Esophagus mucosa (tissue), 1 donor: ENCODE measurements at regions not wholly inside any gene's neighbourhood (a gene's known extent, or its start where the extent isn't known, plus 50 kb on each side); places are given as distances from the start of the nearest gene placed in this dataset.
"Not testable (repeated sequence)": the region's sequence is repeated elsewhere in the genome, so short reads cannot be mapped to it uniquely, and the experiment has no call there.

Source experiments
- ATAC-seq: fragments of 200-7000 bp; cut with Tn5 transposase; one replicate; pipeline ENCODE4 v1.9.1; 2020
- donor health status: DM: yes; HTN: yes; CAD: no.

DNA sequence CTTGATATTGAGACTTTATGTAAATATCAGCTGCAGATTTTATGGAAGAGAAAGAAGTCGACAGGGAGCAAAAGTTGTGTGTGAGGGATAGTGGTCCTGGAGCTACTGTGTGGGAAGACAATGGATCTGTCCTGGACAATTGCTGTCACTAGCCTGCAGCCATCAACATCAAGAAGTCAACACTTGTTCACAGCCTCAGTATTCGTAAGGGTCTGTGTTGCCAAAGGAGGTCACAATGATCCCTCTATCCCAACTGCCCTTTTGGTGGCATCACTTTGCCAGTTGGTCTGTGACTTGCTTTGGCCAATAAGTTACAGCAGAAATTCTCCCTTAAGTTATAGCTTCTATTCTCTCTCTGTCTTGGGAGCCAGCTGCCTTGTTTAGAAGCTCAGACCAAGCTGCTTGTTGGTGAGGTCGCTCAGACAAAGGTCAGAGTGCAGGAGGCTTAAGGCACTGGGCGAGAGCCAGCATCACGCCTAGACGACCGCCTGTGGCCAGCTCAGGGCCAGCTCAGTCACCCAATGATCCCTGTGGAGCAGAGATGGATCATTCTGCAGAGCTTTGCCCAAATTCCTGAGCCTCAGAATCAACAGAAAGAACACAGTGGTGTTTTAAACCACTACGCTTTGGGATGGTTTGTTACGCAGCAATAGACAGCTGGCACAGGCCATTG, 134.9 kb downstream of the RHOU start:
- ATAC-seq: no peak

GRCh38 chr1:228871314-228872061, 136.2 kb downstream of the RHOU start:
- no peak for ATAC-seq

- ATAC-seq: no peak
These were observed 136.8 kb downstream of the RHOU start for GRCh38 chr1:228872080-228872479.

- ATAC-seq: no peak
These were observed 138.4 kb downstream of the RHOU start for GRCh38 chr1:228873709-228874108.

- ATAC-seq: no peak
These were observed 140.5 kb downstream of the RHOU start for GRCh38 chr1:228875741-228876140.

DNA sequence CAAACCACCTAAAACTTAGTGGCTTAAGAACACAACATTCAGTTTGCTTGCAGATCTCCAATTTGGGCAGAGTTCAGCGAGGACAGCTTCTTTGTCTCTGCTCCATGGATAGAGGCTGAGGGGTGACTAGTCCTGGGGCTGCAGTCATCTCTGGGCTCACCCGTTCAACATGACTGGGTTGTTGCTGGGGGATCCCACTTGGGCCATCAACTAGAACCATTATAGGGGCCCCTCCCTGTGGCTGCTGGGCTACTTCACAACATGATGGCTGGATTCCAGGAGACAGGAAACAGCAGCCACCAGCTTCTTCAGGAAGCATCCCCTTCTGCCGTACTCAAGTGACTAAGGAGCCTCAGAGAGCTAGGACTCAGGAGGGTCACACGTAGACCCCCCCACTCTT, 140.9 kb downstream of the RHOU start:
- no peak for ATAC-seq

DNA sequence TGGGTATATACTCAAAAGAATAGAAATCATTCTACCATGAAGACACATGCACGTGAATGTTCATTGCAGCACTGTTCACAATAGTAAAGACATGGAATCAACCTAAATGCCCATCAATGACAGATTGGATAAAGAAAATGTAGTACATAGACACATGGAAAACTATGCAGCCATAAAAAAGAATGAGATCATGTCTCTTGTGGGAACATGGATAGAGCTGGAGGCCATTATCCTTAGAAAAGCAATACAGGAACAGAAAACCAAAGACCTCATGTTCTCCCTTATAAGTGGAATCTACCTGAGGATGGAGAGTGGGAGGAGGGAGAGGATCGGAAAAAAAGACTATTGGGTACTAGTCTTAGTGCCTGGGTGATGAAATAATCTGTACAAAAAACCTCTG, 143.9 kb downstream of the RHOU start:
- no peak for ATAC-seq

DNA sequence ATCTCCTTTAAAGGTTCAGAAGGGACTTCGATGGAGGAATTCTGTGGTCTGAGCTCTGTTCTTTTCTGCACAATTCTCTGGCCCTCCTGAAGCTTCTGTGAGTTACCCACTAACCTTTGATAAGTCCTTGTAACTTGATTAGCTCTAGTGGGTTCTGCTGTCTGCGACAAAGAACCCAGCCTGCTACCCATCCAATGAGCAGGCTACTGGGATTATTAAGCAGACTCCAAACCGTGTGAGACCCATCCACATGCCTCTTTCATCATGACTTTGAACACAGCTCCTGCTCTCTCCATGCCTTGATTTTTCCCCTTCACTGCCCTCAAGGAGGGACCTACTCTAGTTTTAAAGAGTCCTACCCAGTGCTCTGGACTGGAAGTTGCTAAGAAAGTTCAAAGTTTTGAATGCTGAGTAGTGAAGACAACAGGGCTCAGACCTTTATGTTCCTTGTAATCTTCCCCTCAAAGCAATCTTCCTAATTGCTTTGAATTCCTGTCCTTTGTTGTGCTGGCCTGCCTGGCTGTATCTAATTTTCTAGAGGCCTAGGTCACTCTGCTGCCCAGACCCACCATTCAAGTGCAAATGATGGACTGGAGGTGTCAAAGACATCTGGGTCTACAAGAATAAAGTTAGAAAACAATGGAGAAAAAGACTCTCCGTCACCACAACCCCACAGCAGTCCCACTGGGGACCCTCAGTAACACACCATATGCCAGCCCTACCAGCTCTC, 146.9 kb downstream of the RHOU start:
- ATAC-seq: no peak

DNA sequence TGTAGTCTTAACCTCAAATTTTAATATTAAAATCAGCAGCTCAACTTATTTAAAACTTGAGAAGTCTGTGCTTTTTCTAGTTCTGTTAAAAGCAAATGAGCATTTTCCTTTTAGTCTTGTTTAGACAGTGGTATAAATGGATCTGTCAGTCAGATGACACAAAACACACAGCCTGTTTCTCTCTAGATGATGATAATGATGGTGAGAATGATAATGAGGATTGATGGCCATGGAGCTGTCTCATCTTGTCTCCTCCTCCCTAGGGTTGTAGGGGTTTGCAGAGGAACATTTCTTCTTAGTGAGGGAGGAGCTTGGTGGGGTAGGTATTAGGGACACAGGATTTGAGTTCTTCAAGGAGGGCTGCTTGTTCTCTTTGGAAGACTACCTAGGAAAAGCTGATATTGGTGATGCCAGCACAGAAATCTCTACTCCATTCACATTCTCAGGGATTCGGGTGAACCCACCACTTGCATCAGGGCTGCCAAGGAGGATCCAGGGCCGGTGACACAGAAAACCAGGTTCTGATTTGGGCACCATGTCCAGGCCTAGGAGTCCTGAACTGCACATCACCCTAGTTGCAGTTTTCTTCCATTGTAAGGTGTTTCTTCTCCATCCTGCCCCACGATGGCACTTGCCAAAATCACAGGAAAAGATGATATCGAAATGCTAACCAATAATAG, 147.6 kb downstream of the RHOU start:
- ATAC-seq: no peak

DNA sequence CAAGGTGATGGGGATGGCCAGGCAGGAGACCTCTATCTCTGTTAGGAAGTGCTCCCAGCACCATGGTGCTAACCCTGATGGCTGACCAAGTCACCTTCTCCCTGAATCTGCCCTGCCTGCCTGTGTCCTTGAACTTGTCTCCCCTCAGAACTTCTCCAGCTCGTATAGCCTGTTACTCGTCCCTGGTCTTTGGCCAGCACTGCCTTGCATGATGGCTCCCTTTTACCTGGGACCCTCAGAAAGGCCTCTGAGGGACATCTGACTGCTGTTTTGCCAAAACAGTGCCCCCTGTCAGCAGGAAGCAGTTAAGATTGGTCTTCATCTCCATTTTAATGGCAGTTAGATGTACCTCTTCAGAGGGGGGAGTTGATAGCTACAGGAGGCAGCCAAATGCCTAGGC, 148.3 kb downstream of the RHOU start:
- ATAC-seq: no peak

GRCh38 chr1:228884196-228884595, 148.9 kb downstream of the RHOU start:
- ATAC-seq: no peak

GRCh38 chr1:228884615-228885566, 149.6 kb downstream of the RHOU start:
- ATAC-seq: no peak

GRCh38 chr1:228885845-228886244, 150.6 kb downstream of the RHOU start:
- ATAC-seq: no peak

DNA sequence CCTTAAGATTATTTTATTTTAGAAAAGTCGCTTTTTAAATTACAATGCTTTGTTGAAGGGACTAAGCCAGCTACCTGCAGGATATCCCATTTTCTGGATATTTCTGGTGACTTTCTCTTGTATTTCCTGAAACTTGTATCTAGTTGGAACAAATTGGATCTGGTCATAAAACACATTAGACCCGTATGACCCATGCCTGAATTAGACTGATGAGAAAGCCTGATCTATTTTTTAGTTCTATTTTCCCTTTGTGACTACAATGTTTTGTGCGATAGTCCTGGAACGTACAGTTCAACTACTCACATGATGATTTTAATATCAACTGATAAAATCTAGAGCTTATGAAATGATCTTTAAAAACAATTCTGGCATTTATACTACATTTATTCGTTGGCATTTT, 151.8 kb downstream of the RHOU start:
- no peak for ATAC-seq

- ATAC-seq: no peak
These were observed 152.7 kb downstream of the RHOU start for GRCh38 chr1:228887960-228888359.

- ATAC-seq: no peak
These were observed 154.0 kb downstream of the RHOU start for GRCh38 chr1:228889289-228889688.

DNA sequence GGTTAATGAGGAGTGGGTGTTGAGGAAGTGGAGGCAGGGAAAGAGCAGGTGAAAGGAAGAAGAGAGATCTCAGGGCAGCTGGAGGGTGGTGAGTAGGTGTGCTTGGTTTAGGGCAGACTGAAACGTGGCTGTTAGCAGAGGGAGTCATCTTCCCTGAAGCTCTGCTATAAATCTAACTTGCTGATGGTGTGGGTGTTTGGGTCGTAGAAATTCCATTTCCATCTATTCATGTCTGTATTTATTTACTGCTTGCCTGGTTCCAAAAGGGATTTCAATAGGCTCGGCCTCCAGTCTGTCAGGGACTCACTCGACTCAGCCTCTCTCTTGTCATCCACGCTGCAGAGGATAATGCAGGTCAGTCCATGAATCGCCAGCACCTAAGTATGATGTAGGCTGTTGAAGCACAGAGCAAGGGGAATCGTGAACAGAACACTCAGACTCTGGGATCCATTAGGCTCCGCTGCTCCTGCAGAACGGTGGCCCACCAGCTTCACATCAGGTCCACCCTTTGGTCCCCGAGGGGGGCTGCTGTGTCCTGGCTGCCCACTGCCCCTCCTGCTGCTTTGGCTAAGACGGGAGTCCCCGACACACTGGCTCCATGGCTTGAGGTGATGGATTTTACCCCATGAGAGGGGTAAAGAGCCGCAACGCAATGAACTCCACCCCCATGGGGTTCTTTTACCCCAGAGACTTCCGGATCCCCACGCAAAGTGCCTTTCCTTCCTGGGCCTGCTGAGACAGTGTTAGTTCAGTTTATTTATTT, 156.2 kb downstream of the RHOU start:
- no peak for ATAC-seq

GRCh38 chr1:228892200-228892599, 156.9 kb downstream of the RHOU start:
- ATAC-seq: not testable (repeated sequence)

- no peak for ATAC-seq
These were observed 159.2 kb downstream of the RHOU start for GRCh38 chr1:228894442-228894989.

GRCh38 chr1:228897901-228898300, 162.6 kb downstream of the RHOU start:
- no peak for ATAC-seq

DNA sequence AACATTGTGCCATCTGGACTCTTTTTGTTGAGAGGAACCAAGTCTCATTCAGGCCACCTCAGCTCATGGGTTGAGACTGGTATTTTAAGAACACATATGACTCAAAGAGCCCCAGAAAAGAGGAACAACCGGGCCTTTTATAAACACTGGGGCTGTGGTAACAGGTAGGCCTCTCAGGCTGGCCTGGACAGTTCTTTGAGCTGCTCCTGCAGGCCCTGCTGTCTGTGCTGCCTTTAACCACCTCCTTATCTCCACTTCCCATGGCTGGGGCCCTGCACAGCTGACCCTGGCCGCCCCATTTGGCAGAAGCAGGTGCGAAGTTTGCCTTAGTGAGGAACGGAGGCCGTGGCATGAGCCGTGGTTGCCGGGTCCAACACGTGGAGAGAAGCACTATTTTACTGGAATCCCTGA, 163.3 kb downstream of the RHOU start:
- no peak for ATAC-seq
